NCI-H1694 treated with DMSO at 0.1 percent for 48 hours (cell line): ENCODE measurements at regions not wholly inside any gene's neighbourhood (a gene's known extent, or its start where the extent isn't known, plus 50 kb on each side); places are given as distances from the start of the nearest gene placed in this dataset.

ENCODE experiments used
- DNase-seq: peaks from one replicate; lab custom pipeline; 2025; lab: John Stamatoyannopoulos, UW

DNA sequence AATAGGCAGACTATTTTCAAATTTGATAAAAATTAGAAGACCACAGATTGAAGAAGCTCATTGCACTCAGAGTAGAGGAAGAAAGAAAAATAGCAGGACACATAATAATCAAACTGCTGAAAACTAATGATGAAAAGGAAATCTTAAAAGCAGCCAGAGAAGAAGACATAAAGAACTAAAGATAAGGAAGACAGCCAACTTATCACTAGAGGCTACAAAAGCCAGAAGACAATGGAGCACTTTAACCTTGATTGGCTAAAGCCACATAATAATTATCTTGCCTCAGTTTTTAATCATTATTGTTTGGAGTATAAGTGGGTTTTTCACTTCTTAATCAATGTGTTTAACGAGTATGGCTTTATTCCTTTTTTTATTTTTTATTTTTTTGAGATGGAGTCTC is 397.6 kb downstream of the RNF144B start:
- DNase-seq: no peak

- no peak for DNase-seq
These were observed 398.8 kb downstream of the RNF144B start for GRCh38 chr6:18785810-18786490.

DNA sequence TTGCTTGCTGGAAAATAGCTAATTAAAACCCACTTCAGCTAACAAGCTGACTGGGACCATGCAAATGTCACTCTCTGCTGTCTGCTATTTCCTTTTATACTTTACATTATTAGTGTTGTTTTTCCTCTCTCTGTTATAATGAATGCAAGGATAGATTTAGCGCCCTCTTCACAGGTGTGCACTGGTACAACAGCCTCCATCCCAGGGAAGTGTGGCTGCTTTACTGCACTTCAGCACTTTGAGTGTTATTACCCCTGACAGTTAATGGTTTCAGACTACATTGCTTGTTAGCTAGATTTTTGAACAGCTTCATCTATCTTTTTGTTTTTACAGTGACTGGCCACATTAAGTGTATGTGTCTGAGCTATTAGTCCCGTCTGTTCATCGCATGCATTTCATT is 405.7 kb downstream of the RNF144B start:
- DNase-seq: no peak

DNA sequence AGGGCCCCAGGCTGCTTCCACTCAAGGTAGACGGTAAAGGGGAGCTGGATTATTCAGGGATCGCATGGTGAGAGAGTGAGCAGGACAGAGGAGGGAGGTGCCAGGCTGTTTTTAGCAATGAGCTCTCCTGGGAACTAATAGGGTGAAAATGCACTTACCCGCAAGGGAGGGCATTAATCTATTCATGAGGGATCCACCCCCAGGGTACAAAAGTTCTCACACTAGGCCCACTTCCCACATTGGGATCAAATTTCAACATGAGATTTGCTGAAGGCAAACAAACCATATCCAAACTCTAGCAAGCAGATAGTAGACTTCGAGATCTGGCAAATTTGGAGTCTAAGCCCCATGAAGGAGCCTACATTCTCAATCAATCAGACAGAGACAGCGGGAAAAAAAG is 408.6 kb downstream of the RNF144B start:
- DNase-seq: no peak

- no peak for DNase-seq
These were observed 433.6 kb downstream of the RNF144B start for GRCh38 chr6:18820725-18821124.

- no peak for DNase-seq
These were observed 436.7 kb downstream of the RNF144B start for GRCh38 chr6:18823782-18824386.

DNA sequence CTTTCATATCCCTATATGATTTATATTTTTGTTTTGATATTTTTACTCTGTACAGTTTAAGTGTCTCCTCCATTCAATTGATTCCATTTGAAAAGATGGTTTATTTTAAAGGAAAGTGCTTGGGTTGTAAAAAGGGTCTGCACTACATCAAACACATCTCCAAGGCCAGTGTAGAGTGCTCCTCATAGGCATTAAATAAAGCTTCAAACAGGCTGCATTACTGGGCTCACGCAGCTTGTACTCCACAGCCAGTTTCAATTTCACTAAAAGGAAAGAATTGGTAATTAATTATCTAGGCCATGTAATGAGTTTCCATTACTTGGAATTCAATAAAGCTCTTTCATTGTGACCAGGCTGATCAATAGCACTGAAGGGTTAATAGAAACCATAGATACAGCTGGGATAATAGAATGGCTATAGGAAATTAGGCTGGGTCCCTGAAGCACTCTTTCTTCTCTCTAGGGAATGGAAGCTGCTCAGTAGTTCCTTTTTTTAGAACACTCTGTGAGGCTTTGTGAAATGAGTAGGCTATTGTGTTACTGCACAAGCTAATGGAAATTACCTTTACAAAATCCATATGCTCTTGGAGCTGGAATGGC is 442.2 kb downstream of the RNF144B start:
- no peak for DNase-seq

- no peak for DNase-seq
These were observed 448.8 kb downstream of the RNF144B start for GRCh38 chr6:18835976-18836375.

GRCh38 chr6:18837013-18837412 is 449.9 kb downstream of the RNF144B start:
- DNase-seq: no peak

GRCh38 chr6:18842534-18842933 is 455.4 kb downstream of the RNF144B start:
- no peak for DNase-seq

GRCh38 chr6:18845896-18846295 is 458.7 kb downstream of the RNF144B start:
- DNase-seq: peak; percentile 23

DNA sequence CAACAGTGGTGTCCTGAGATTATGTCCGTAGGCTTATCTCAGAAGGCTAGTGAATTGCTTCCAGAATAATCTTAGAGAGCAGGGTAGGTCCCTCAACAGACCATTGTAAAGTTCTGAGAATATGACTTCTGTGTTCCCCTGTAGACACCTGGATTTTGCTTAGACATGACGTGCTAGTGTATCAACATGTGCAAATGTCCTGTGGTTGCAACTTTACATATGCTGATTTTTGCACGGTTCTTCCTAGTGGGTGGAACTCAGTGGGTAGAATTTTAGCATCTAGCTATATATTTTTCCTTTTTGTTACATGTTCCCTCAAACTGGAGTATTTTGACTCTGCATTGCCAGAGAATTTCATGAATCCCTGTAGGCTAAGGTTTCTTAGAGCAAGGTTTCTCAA is 459.2 kb downstream of the RNF144B start:
- no peak for DNase-seq

GRCh38 chr6:18861204-18861603 is 474.1 kb downstream of the RNF144B start:
- DNase-seq: no peak

DNA sequence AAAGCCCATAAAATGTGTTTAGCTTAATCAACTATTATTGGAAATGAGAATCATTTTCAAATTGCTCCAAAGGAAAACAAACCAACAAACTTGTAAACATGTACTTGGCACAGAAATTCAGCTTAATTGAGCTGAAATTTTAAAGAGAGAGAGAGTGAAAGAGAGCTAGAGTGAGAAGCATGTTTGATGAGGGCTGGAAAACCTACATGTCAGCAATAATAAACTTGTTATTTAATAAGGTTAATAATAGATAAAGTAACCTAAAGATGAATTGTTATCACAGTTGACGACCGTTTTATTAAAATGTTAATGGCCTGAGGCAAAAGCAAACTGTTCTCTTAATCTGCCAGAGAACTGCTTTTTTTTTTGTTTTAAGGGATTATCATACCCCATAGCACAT is 496.1 kb downstream of the RNF144B start:
- no peak for DNase-seq

- DNase-seq: no peak
These were observed 496.7 kb downstream of the RNF144B start for GRCh38 chr6:18883851-18884250.

- no peak for DNase-seq
These were observed 506.6 kb downstream of the RNF144B start for GRCh38 chr6:18893540-18894269.

DNA sequence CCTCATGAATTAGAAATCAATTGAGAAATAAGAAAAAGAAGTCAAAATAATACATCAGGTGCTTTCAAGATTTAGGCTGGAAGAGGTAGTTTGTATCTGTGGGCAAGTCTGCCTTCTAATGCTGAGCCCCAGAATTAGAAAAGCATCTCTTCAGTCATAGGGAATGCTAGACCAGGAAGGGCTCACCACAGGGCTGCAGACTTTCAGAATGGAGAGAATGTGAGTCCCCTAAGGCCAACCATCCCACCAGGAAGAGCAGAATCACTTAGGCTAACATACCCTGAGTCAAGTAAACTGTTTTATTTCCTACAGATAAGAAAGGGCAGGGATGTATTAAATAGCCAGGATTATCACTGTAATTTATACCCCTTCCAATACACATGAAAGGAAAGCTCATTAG is 510.2 kb downstream of the RNF144B start:
- DNase-seq: no peak

DNA sequence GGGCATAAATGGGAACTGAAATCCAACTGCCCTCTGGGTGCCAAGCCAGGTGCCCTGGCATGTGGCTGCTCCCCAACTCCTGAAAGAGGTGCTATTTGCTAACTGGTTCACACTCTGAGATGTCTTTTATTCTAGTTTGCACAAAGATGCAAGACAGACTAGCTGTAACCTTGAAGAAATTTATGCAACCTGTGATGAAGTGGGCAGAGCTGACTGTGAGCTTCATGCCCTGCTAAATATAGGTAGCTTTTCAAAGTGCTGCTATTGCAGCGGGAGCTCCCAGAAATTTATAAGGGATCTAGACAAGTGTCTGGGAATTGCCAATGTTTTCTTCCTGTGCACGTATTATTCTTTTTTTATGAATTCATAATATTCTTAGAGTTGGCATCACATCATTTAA is 517.5 kb downstream of the RNF144B start:
- DNase-seq: no peak

GRCh38 chr6:18920701-18921100 is 533.6 kb downstream of the RNF144B start:
- DNase-seq: no peak

DNA sequence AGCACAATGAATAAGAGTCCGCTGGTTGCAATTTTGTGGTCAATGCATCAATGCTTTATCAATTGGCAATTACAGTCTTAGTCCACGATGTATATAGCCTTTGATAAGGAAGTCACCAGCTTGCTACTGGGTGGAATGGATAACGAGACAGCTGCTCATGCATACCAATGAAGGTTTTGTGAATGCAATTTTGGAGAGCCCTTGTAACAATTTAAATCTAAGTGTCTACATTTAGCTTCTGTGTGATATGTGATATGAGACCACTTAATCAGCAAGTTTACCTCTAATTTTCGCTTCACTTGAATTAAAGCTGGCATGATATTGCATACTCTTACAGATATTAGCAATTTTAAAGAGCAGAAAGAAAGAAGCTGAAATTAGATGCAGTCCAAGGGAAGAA is 543.9 kb downstream of the RNF144B start:
- no peak for DNase-seq

DNA sequence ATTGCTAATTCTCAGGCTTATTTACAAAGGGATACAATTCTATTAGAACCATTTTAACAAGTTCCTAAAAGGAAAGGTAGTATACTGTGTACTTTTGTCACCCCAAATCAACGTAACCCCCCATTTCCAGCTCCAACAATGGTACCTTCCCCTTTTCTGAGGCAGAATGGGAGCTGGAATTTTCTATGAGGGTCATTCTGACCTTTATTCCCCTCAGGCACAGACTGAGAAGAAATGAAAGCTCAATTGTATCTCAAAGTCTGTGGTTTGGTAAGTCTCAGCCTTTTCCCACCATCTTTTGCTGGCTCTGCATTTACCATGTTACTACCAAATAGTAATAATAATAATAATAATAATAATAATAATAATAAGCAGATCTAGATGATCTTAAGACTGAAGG is 571.0 kb downstream of the RNF144B start:
- no peak for DNase-seq

DNA sequence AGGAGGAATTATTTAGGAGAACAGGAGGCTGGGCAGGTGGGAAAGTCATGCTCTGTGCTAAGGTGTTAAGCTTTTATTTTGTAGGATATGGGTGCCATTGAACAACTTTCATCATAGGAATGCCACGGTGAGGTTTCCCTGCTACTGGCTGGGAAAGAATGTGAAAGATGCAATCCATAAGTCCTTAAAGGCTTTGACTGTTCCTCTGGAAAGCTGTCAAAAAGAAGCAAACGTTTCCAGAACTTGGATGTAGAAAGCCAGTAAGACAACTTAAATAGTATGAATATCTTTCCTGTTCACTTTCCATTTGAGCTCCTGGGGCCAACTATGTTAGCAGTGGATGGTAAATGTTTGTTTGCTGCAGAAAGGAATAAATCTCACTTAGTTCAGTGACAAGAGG is 574.4 kb downstream of the RNF144B start:
- no peak for DNase-seq

- DNase-seq: no peak
These were observed 575.3 kb downstream of the RNF144B start for GRCh38 chr6:18962361-18962905.
